ENCODE measurements at regions not wholly inside any gene's neighbourhood (a gene's known extent, or its start where the extent isn't known, plus 50 kb on each side); places are given as distances from the start of the nearest gene placed in this dataset.

- TF ChIP-seq CTCF (IDR thresholded peaks at IDR 0.05) = no peak
- TF ChIP-seq POLR2A (IDR thresholded peaks at IDR 0.05) = no peak
Measured at GRCh38 chr3:102887431-102887830, 452.6 kb downstream of the ZPLD1 start.
